HK-2 (cell line): ENCODE measurements at regions not wholly inside any gene's neighbourhood (a gene's known extent, or its start where the extent isn't known, plus 50 kb on each side); places are given as distances from the start of the nearest gene placed in this dataset.
A peak's percentile ranks its signal among the peaks of the same experiment; 100 is the strongest.

Experiments
- DNase-seq: peaks from one replicate; pipeline ENCODE4 v3.0.0-alpha.2; 2018; ENCODE audit not compliant: unreplicated experiment

- no peak for DNase-seq
Measured at GRCh38 chr7:54956865-54957264, 62.0 kb upstream of the EGFR start.

GRCh38 chr7:54960517-54960916, 58.3 kb upstream of the EGFR start:
- peak; percentile 56 for DNase-seq

GRCh38 chr7:54961391-54961790, 57.4 kb upstream of the EGFR start:
- DNase-seq = no peak

- no peak for DNase-seq
Measured at GRCh38 chr7:54963155-54963554, 55.7 kb upstream of the EGFR start.

- no peak for DNase-seq
Measured at GRCh38 chr7:54964136-54964535, 54.7 kb upstream of the EGFR start.

GRCh38 chr7:54967377-54967776, 51.4 kb upstream of the EGFR start:
- DNase-seq = peak; percentile 63

GRCh38 chr7:54968018-54968417, 50.8 kb upstream of the EGFR start:
- DNase-seq = no peak
